ENCODE measurements at regions not wholly inside any gene's neighbourhood (a gene's known extent, or its start where the extent isn't known, plus 50 kb on each side); places are given as distances from the start of the nearest gene placed in this dataset.

- Histone ChIP-seq H3K9me3 (ENCODE audit: low read length) (no peaks in the 10 kb centered on the region), H4K20me1 (ENCODE audit: insufficient read depth, low read length) (no peaks in the 10 kb centered on the region), H2AFZ (ENCODE audit: low read length) (no peak overlapping the region), H3K4me3 (replicated peaks in 1 of 3; ENCODE audit: insufficient read depth in 1 of 3, low read depth in 2 of 3, low read length in 3 of 3) (no peak overlapping the region), H3K27ac (ENCODE audit: extremely low read length, insufficient read depth, low read length) (no peak overlapping the region), H3K36me3 (replicated peaks in 1 of 2; ENCODE audit: control insufficient read depth in 1 of 2, insufficient read depth in 2 of 2, low read length in 2 of 2) (no peaks in the 10 kb centered on the region), H3K79me2 (ENCODE audit: insufficient read depth, low read length) (no peaks in the 10 kb centered on the region), H3K27me3 (ENCODE audit: control insufficient read depth in 1 of 2, insufficient read depth in 2 of 2, low read length in 2 of 2) (no peaks in the 10 kb centered on the region; a peak in 1 of 5 replicates), H3K9ac (ENCODE audit: insufficient read depth, low read depth, low read length) (no peak overlapping the region), H3K4me1 (ENCODE audit: insufficient read depth, low read length) (no peaks in the 10 kb centered on the region), H3K4me2 (ENCODE audit: low read depth, low read length) (no peak overlapping the region)
- FAIRE-seq (no peak), DNase-seq (ENCODE audit: low spot score) (no peak), ATAC-seq (no peak)
- no TSS peak for BruUV-seq (replicated peaks)
- CTCF ChIA-PET (ENCODE audit: low intra/inter-chr PET ratio, low total read pairs) = no interaction called here
- intact Hi-C loops (cut with micrococcal nuclease; ENCODE audit: unreplicated experiment) = no loop called here
- TF ChIP-seq MED1 (CRISPR knock-in tag; IDR thresholded peaks at IDR 0.05) (no peak), ZBTB34 (CRISPR knock-in tag; IDR thresholded peaks at IDR 0.05) (no peak), ZMYM3 (CRISPR knock-in tag; IDR thresholded peaks at IDR 0.05) (no peak)
- in situ Hi-C loops (cut with HindIII; ENCODE audit: extremely low pct_ligation_motif_present, low pct_unique_long_range_greater_than_20kb) = no loop called here
- POLR2A ChIA-PET = no interaction called here
- 6% methylated on average over 1 of the region's 1 CpG for WGBS (ENCODE audit: low lambda C conversion rate)
Observed at GRCh38 chr3:101950985-101951733, 101.8 kb downstream of the NFKBIZ start.

- no peak for ATAC-seq
- Histone ChIP-seq H3K36me3 (replicated peaks in 1 of 2; ENCODE audit: control insufficient read depth in 1 of 2, insufficient read depth in 2 of 2, low read length in 2 of 2) (no peaks in the 10 kb centered on the region), H3K9me3 (ENCODE audit: low read length) (no peaks in the 10 kb centered on the region), H3K9ac (ENCODE audit: insufficient read depth, low read depth, low read length) (no peak overlapping the region), H3K4me2 (ENCODE audit: low read depth, low read length) (no peak overlapping the region), H3K4me3 (replicated peaks in 1 of 3; ENCODE audit: insufficient read depth in 1 of 3, low read depth in 2 of 3, low read length in 3 of 3) (no peak overlapping the region), H3K27ac (ENCODE audit: extremely low read length, insufficient read depth, low read length) (no peak overlapping the region), H2AFZ (ENCODE audit: low read length) (no peak overlapping the region), H3K27me3 (ENCODE audit: control insufficient read depth in 1 of 2, insufficient read depth in 2 of 2, low read length in 2 of 2) (no peaks in the 10 kb centered on the region; a peak in 1 of 5 replicates), H3K79me2 (ENCODE audit: insufficient read depth, low read length) (no peaks in the 10 kb centered on the region), H4K20me1 (ENCODE audit: insufficient read depth, low read length) (no peaks in the 10 kb centered on the region), H3K4me1 (ENCODE audit: insufficient read depth, low read length) (no peaks in the 10 kb centered on the region)
- no peak for DNase-seq (ENCODE audit: low spot score)
- in situ Hi-C loops (cut with HindIII; ENCODE audit: extremely low pct_ligation_motif_present, low pct_unique_long_range_greater_than_20kb) (no loop called here), intact Hi-C loops (cut with micrococcal nuclease; ENCODE audit: unreplicated experiment) (no loop called here)
- ChIA-PET CTCF (ENCODE audit: low intra/inter-chr PET ratio, low total read pairs) (no interaction called here), POLR2A (no interaction called here)
- 37% methylated on average over 6 of the region's 6 CpGs for WGBS (ENCODE audit: low lambda C conversion rate)
- FAIRE-seq = no peak
- no peak for TF ChIP-seq HNRNPLL (IDR thresholded peaks at IDR 0.05; ENCODE audit: low read depth, low read length, poor library complexity, severe bottlenecking)
- BruUV-seq (replicated peaks) = no TSS peak
Observed at GRCh38 chr3:101954361-101954760, 105.0 kb downstream of the NFKBIZ start.
